ENCODE measurements at regions not wholly inside any gene's neighbourhood (a gene's known extent, or its start where the extent isn't known, plus 50 kb on each side); places are given as distances from the start of the nearest gene placed in this dataset.

DNA sequence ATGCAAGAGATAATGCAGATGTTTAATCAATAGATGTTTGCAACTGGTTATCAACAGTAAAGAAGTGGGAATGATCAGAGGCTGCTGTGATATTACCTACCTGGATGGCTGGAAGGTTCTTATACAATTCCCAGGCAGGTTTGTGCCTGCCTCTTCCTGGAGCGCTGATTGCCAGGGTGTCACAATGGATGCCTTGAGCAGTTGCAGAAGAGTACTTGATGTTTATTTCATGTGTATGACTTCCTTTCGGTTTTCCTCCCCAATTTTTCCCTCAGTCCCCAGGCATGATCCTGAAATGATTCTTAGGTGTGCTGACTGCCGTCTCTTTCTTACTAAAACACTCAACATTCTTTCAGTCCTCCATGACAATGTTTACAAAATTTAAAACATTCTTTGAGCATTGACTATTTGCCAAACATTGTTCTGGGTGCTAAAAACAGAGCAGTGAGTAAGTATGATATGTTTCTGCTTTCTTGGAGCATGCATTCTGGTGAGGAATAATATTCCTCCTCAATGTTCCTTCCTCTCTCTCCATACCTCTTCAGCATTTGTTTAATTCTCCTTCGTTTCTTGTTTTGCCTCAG, 416.6 kb upstream of the TRIB2 start:
- H3K36me3 Mint-ChIP-seq (ENCODE audit: low read depth) = no peaks in the 10 kb centered on the region
- H3K4me3 Mint-ChIP-seq = no peak overlapping the region
- no peaks in the 10 kb centered on the region; the same call in 1 of the 2 replicates for H3K27me3 Mint-ChIP-seq (ENCODE audit: insufficient read depth)
- H3K4me1 Mint-ChIP-seq (ENCODE audit: low read depth) = peaks cover 14% of the 10 kb centered on the region
- no peaks in the 10 kb centered on the region for H3K9me3 Mint-ChIP-seq
- TF ChIP-seq, protein P1, sequence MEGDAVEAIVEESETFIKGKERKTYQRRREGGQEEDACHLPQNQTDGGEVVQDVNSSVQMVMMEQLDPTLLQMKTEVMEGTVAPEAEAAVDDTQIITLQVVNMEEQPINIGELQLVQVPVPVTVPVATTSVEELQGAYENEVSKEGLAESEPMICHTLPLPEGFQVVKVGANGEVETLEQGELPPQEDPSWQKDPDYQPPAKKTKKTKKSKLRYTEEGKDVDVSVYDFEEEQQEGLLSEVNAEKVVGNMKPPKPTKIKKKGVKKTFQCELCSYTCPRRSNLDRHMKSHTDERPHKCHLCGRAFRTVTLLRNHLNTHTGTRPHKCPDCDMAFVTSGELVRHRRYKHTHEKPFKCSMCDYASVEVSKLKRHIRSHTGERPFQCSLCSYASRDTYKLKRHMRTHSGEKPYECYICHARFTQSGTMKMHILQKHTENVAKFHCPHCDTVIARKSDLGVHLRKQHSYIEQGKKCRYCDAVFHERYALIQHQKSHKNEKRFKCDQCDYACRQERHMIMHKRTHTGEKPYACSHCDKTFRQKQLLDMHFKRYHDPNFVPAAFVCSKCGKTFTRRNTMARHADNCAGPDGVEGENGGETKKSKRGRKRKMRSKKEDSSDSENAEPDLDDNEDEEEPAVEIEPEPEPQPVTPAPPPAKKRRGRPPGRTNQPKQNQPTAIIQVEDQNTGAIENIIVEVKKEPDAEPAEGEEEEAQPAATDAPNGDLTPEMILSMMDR (IDR thresholded peaks at IDR 0.05) = no peak
- peak; percentile 29 for DNase-seq
- H3K27ac Mint-ChIP-seq = no peak overlapping the region

DNA sequence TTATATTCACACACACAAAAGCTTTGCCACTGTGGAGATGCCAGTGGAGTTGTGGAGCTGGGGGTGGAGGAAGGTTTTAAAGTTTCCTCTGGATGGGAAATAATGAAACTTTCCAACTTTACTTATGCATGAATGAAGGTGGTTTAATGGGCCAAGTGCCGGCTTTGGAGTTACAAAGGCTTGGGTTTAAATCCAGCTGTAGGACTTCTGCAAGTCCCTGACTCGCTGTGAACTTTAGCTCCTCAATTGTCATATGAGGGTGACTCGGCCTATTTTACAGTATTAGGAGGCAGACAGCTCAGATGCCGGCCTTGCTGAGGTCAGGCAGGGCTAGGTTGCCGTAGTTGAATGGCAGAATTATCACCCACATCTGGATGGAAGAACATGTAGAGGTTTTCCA, 415.8 kb upstream of the TRIB2 start:
- no peaks in the 10 kb centered on the region for H3K36me3 Mint-ChIP-seq (ENCODE audit: low read depth)
- H3K4me1 Mint-ChIP-seq (ENCODE audit: low read depth) = peaks cover 14% of the 10 kb centered on the region
- no peak overlapping the region for H3K27ac Mint-ChIP-seq
- H3K4me3 Mint-ChIP-seq = no peak overlapping the region
- TF ChIP-seq, protein P1 (IDR thresholded peaks at IDR 0.05) = no peak
- H3K9me3 Mint-ChIP-seq = no peaks in the 10 kb centered on the region
- H3K27me3 Mint-ChIP-seq (ENCODE audit: insufficient read depth) = no peaks in the 10 kb centered on the region; the same call in 1 of the 2 replicates
- no peak for DNase-seq

DNA sequence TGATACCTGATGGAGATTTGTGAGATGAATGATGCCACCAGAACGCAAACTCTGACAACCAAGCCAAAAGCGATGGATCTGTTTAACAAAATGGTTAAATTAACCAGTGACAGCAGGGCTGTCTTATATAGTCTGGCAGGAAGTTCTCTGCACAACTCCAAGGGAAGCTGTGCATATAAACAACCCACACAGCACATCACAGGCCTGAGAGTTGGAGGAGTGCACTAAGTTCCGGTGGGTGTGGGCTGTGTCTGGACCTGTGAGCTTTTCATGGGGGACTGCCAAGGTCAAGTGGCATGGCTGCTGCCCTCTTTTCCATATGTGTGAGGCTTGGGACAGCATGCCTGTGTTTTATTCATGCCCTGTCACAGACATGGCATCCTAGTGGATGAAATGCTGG, 414.6 kb upstream of the TRIB2 start:
- H3K9me3 Mint-ChIP-seq = no peaks in the 10 kb centered on the region
- no peak overlapping the region for H3K27ac Mint-ChIP-seq
- peaks cover 14% of the 10 kb centered on the region for H3K4me1 Mint-ChIP-seq (ENCODE audit: low read depth)
- H3K4me3 Mint-ChIP-seq = no peak overlapping the region
- DNase-seq = no peak
- TF ChIP-seq, protein P1 (IDR thresholded peaks at IDR 0.05) = no peak
- H3K36me3 Mint-ChIP-seq (ENCODE audit: low read depth) = no peaks in the 10 kb centered on the region
- no peaks in the 10 kb centered on the region for H3K27me3 Mint-ChIP-seq (ENCODE audit: insufficient read depth)

DNA sequence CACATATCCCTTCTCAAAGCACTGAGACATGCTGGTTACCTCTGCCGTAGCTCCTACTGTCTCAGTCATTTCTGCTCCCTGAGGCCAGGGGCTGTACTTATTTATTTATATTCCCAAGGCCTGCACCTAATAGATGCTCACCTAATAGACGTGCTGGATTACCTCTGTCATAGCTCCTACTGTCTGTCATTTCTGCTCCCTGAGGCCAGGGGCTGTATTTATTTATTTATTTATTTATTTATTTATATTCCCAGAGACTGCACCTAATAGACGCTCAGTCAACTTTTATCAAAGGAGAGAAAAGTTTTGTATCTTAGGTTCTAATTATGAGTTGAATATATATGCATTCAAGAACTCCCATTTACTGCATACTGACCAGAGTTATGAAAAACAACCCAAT, 414.0 kb upstream of the TRIB2 start:
- no peak overlapping the region for H3K27ac Mint-ChIP-seq
- TF ChIP-seq, protein P1 (IDR thresholded peaks at IDR 0.05) = no peak
- H3K36me3 Mint-ChIP-seq (ENCODE audit: low read depth) = no peaks in the 10 kb centered on the region
- no peaks in the 10 kb centered on the region for H3K9me3 Mint-ChIP-seq
- H3K27me3 Mint-ChIP-seq (ENCODE audit: insufficient read depth) = no peaks in the 10 kb centered on the region
- H3K4me3 Mint-ChIP-seq = no peak overlapping the region
- DNase-seq = no peak
- H3K4me1 Mint-ChIP-seq (ENCODE audit: low read depth) = peaks cover 14% of the 10 kb centered on the region

DNA sequence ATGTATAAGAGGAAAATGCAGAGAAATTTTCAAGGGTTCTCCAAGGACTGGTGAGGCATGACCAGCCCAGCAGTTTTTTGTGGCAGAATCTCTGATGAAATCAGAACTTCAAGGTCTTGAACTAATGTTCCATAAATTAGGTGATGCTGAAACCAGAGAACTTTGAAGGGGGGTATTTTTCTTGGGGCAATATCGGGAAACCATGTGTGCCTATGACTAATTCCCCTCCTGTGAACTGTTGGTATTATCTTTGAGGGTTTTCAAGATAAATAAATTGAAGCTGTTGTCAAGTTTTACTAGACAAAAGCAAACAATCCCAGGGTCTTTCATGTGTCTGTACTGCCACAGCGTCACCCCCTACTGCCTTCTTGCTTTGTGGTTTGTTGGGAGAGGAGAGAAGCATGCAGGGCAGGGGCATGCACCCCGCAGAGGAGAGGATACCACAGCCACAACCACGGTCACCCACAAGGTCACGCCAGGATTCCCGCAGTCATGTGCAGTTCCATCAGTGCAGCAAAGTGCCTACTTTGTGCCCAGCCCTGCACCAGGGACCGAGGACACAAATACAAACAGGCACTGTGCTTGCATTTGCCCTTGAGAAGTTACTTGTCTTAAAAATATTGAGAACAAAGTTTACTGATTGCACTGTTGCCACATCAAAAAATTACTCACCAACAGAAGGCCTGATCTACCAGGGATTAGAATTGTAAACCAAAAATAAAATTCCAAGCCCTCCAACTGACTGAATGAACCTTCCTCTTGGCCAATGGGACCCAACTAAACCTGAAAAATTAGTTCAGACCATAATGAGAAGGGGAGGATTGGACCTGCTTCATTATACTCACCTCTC, 413.3 kb upstream of the TRIB2 start:
- peak overlapping the region; percentile 22; the same call in 1 of the 2 replicates for H3K27ac Mint-ChIP-seq
- H3K27me3 Mint-ChIP-seq (ENCODE audit: insufficient read depth) = no peaks in the 10 kb centered on the region
- peak; percentile 55 for DNase-seq
- no peaks in the 10 kb centered on the region for H3K36me3 Mint-ChIP-seq (ENCODE audit: low read depth)
- H3K9me3 Mint-ChIP-seq = no peaks in the 10 kb centered on the region
- TF ChIP-seq, protein P1 (IDR thresholded peaks at IDR 0.05) = no peak
- no peak overlapping the region for H3K4me3 Mint-ChIP-seq
- peaks cover 19% of the 10 kb centered on the region for H3K4me1 Mint-ChIP-seq (ENCODE audit: low read depth)

Measured in HFFc6 (cell line).